Heart left ventricle (tissue), 13 donors: ENCODE measurements at regions not wholly inside any gene's neighbourhood (a gene's known extent, or its start where the extent isn't known, plus 50 kb on each side); places are given as distances from the start of the nearest gene placed in this dataset.

ENCODE experiments used
- CTCF ChIP-seq, 12 donors: fragments of 200-600 bp; sonication (generic) in 4 of 12; IDR thresholded peaks; one replicate each; pipeline versions ENCODE4 v1.5.0 to v1.8.0; 2018 to 2022; ENCODE audit warnings: antibody characterized with exemption in 12 of 12, mild to moderate bottlenecking in 5 of 12
- POLR2A ChIP-seq, 2 donors: fragments of 450-650 bp; IDR thresholded peaks; one replicate each; pipeline ENCODE4 v1.6.1; 2017; ENCODE audit warnings: antibody characterized with exemption in 2 of 2, mild to moderate bottlenecking in 2 of 2, moderate library complexity in 2 of 2
- donor health status: ischemic (EF 13 %, LVEDD 7.1; RV severe dilation, severe dysfunction).
- donor health status: DM: no; HTN: yes; CAD: no.
- donor health status: DM: no; HTN: no; CAD: no.
- donor health status: ischemic (EF 25% LVEDD 6.9; RV normal size, moderate dysfunction).
- donor health status: ischemic (EF 25% LVEDD 5.7; RV mildly dilated, moderate dysfunction).
- donor health status: ischemic (EF 35%, LVEDD 5.7; RV mildly dilated, moderate dysfunction).
- donor health status: nonischemic (EF 11% LVEDD 7.7; RV severe dilation, severe dysfunction).
- donor health status: DM: yes; HTN: yes; CAD: no.
- donor health status: PGD.
- donor health status: ischemic (EF 29% LVEDD 5.4; RV normal size, mild dysfunction).
- donor health status: nonischemic (EF 23%, LVEDD 6.1; RV moderate dilation, normal function).

GRCh38 chr12:18967814-18968213, 161.7 kb upstream of the PLEKHA5 start:
- TF ChIP-seq CTCF (IDR thresholded peaks at IDR 0.05) (no peak), POLR2A (IDR thresholded peaks at IDR 0.05) (no peak)
